IMR-90 (cell line): ENCODE measurements at regions not wholly inside any gene's neighbourhood (a gene's known extent, or its start where the extent isn't known, plus 50 kb on each side); places are given as distances from the start of the nearest gene placed in this dataset.

Source experiments
- ATAC-seq: fragments of 200-7000 bp; cut with Tn5 transposase; 2 replicates; pipeline ENCODE4 v1.9.1; 2020; ENCODE audit warnings: low read depth, mild to moderate bottlenecking, moderate library complexity
- BruUV-seq: library from RNA; stranded (reverse); fragments of 400-500 nt; replicated peaks from 2 replicates; lab custom pipeline; 2021; lab: Mats Ljungman, UMichigan
- CTCF ChIA-PET: fragments of 300-600 bp; formaldehyde crosslinking; extraction: SDS; loops from one replicate; lab custom pipeline; 2021; ENCODE audit warnings: antibody characterized with exemption; lab: Yijun Ruan, JAX
- POLR2A ChIA-PET: fragments of 300-600 bp; sonication (Branson Sonifier 250); formaldehyde crosslinking; loops from one replicate; lab custom pipeline; 2022; ENCODE audit warnings: antibody characterized with exemption; ENCODE audit not compliant: unreplicated experiment; lab: Charles Lee
- DNase-seq: peaks from one replicate; pipeline ENCODE4 v3.0.0; 2013
- H2AFZ ChIP-seq: replicated peaks from 2 replicates; pipeline ENCODE3; 2013; ENCODE audit warnings: low read length, mild to moderate bottlenecking; ENCODE audit not compliant: poor library complexity
- H2AK5ac ChIP-seq: 2 replicates; pipeline ENCODE4 v1.6.1; 2013; ENCODE audit warnings: low read depth, low read length, inconsistent platforms
- H2AK9ac ChIP-seq: replicated peaks from 2 replicates; pipeline ENCODE3; 2013; ENCODE audit warnings: mild to moderate bottlenecking, low read depth, low read length, moderate library complexity; ENCODE audit not compliant: poor library complexity
- H2BK120ac ChIP-seq: 2 replicates; pipeline ENCODE4 v1.6.1; 2013; ENCODE audit warnings: low read depth, low read length, inconsistent platforms
- H2BK15ac ChIP-seq: 3 replicates; pipeline ENCODE4 v1.6.1; 2013; ENCODE audit warnings: low read depth, low read length, inconsistent platforms
- H2BK20ac ChIP-seq: 2 replicates; pipeline ENCODE4 v1.6.1; 2013; ENCODE audit warnings: low read depth, mild to moderate bottlenecking, inconsistent platforms, low read length, moderate library complexity
- H2BK5ac ChIP-seq: 2 replicates; pipeline ENCODE4 v1.6.1; 2013; ENCODE audit warnings: mild to moderate bottlenecking, low read depth, low read length, inconsistent platforms; ENCODE audit not compliant: poor library complexity, severe bottlenecking
- H3K14ac ChIP-seq: replicated peaks from 2 replicates; pipeline ENCODE4 v1.6.1; 2013; ENCODE audit warnings: low read depth, low read length, inconsistent platforms
- H3K18ac ChIP-seq: 2 replicates; pipeline ENCODE4 v1.6.1; 2013; ENCODE audit warnings: low read depth, low read length, control low read depth
- H3K23ac ChIP-seq: 2 replicates; pipeline ENCODE4 v1.6.1; 2013; ENCODE audit warnings: low read depth, low read length, inconsistent platforms
- H3K27ac ChIP-seq: 2 replicates; pipeline ENCODE4 v1.5.1; 2013; ENCODE audit warnings: mild to moderate bottlenecking, control low read depth, low read length; ENCODE audit not compliant: insufficient read depth
- H3K27me3 ChIP-seq: 2 replicates; pipeline ENCODE4 v1.6.1; 2013; ENCODE audit warnings: low read length; ENCODE audit not compliant: control insufficient read depth, insufficient read depth
- H3K36me3 ChIP-seq: 2 replicates; pipeline ENCODE4 v1.6.1; 2013; ENCODE audit warnings: low read length, mixed read lengths; ENCODE audit not compliant: control insufficient read depth, insufficient read depth
- H3K4ac ChIP-seq: 2 replicates; pipeline ENCODE4 v1.6.1; 2013; ENCODE audit warnings: low read depth, low read length, inconsistent platforms
- H3K4me1 ChIP-seq: 2 replicates; pipeline ENCODE4 v1.6.1; 2013; ENCODE audit warnings: low read length, mixed read lengths; ENCODE audit not compliant: control insufficient read depth, insufficient read depth
- H3K4me2 ChIP-seq: 2 replicates; pipeline ENCODE4 v1.6.1; 2013; ENCODE audit warnings: low read depth, mild to moderate bottlenecking, control low read depth, low read length, moderate library complexity
- H3K4me3 ChIP-seq: 2 replicates; pipeline ENCODE4 v1.5.1; 2013; ENCODE audit warnings: low read depth, mild to moderate bottlenecking, control low read depth, low read length, moderate library complexity; ENCODE audit not compliant: insufficient read depth
- H3K56ac ChIP-seq: 2 replicates; pipeline ENCODE4 v1.6.1; 2013; ENCODE audit warnings: low read length, inconsistent platforms; ENCODE audit not compliant: insufficient read depth; ENCODE audit errors: extremely low read depth
- H3K79me1 ChIP-seq, 2 experiments: 2 replicates each; pipeline ENCODE4 v1.6.1; 2013; ENCODE audit warnings: low read length in 2 of 2, inconsistent platforms in 1 of 2, low read depth in 1 of 2
- H3K9ac ChIP-seq: 2 replicates; pipeline ENCODE4 v1.6.1; 2013; ENCODE audit warnings: low read depth, low read length, control low read depth
- H3K9me1 ChIP-seq: 2 replicates; pipeline ENCODE4 v1.6.1; 2013; ENCODE audit warnings: low read length, inconsistent platforms; ENCODE audit not compliant: insufficient read depth
- H3K9me3 ChIP-seq: 2 replicates; pipeline ENCODE4 v1.6.1; 2013; ENCODE audit warnings: low read length; ENCODE audit not compliant: control insufficient read depth, insufficient read depth
- H4K20me1 ChIP-seq: 2 replicates; pipeline ENCODE4 v1.6.1; 2013; ENCODE audit warnings: low read length, inconsistent platforms; ENCODE audit not compliant: insufficient read depth
- H4K5ac ChIP-seq: 2 replicates; pipeline ENCODE4 v1.6.1; 2013; ENCODE audit warnings: mild to moderate bottlenecking, low read depth, low read length, control low read depth
- H4K8ac ChIP-seq, 2 experiments: 2 replicates each; pipeline ENCODE4 v1.6.1; 2013; ENCODE audit warnings: low read depth in 2 of 2, low read length in 2 of 2, control low read depth in 1 of 2, inconsistent platforms in 1 of 2
- H4K91ac ChIP-seq: 2 replicates; pipeline ENCODE4 v1.6.1; 2013; ENCODE audit warnings: low read depth, low read length, inconsistent platforms; ENCODE audit not compliant: insufficient read depth
- NFE2L2 ChIP-seq: fragments of 150-350 bp; IDR thresholded peaks from 2 replicates; pipeline ENCODE4 v1.6.1; 2016; ENCODE audit warnings: low read depth, mild to moderate bottlenecking, low read length
- SMC3 ChIP-seq: fragments of 150-350 bp; IDR thresholded peaks from 2 replicates; pipeline ENCODE4 v1.6.1; 2016; ENCODE audit warnings: low read depth, mild to moderate bottlenecking, antibody characterized with exemption, low read length, moderate library complexity
- dilution Hi-C: fragments of 300-500 bp; cut with HindIII; formaldehyde crosslinking; loops from one replicate; pipeline ENCODE4 v1.14.3; 2018; ENCODE audit warnings: low sequenced_read_pairs; ENCODE audit not compliant: unreplicated experiment
- in situ Hi-C: fragments of 300-500 bp; cut with MboI; formaldehyde crosslinking; loops from 3 replicates; pipeline ENCODE4 v1.14.3; 2019; ENCODE audit warnings: low sequenced_read_pairs, inconsistent platforms, mixed read lengths
- intact Hi-C: fragments of 100-400 bp; cut with micrococcal nuclease; formaldehyde crosslinking; loops from 2 replicates; pipeline ENCODE4 v1.10.0; 2022

- Histone ChIP-seq H2AK5ac (no peak overlapping the region), H3K4me2 (no peak overlapping the region), H3K4me3 (no peak overlapping the region), H3K23ac (no peak overlapping the region), H3K79me1 (no peaks in the 10 kb centered on the region), H2BK5ac (no peak overlapping the region), H3K27ac (no peak overlapping the region), H4K8ac (no peak overlapping the region), H3K9me1 (no peaks in the 10 kb centered on the region), H3K4me1 (no peaks in the 10 kb centered on the region), H2AFZ (no peak overlapping the region), H3K14ac (0 out of 2 replicates have a peak overlapping the region, but pooled peaks have one; percentile 10), H3K9me3 (no peaks in the 10 kb centered on the region), H4K91ac (no peak overlapping the region), H2AK9ac (no peak overlapping the region), H3K27me3 (no peaks in the 10 kb centered on the region), H4K5ac (no peak overlapping the region; the same call in 1 of the 2 replicates), H2BK20ac (no peak overlapping the region), H3K18ac (no peak overlapping the region), H2BK120ac (peak overlapping the region; percentile 32; the same call in 1 of the 2 replicates), H2BK15ac (peak overlapping the region; percentile 66), H3K36me3 (no peaks in the 10 kb centered on the region), H4K20me1 (no peaks in the 10 kb centered on the region), H3K56ac (no peak overlapping the region), H3K9ac (no peak overlapping the region), H3K4ac (no peak overlapping the region)
- dilution Hi-C loops (no loop called here), in situ Hi-C loops (no loop called here), intact Hi-C loops (no loop called here)
- DNase-seq: no peak
- no TSS peak for BruUV-seq
- ATAC-seq: no peak
- CTCF ChIA-PET: no interaction called here
- POLR2A ChIA-PET: no interaction called here
- TF ChIP-seq SMC3: no peak
- TF ChIP-seq NFE2L2: no peak
These were observed 769.2 kb downstream of the METTL15 start for GRCh38 chr11:28877340-28877739.
